K562 (cell line): ENCODE measurements at regions not wholly inside any gene's neighbourhood (a gene's known extent, or its start where the extent isn't known, plus 50 kb on each side); places are given as distances from the start of the nearest gene placed in this dataset.

Experiments used
- CBFA2T3 ChIP-seq: fragments of 450-650 bp; IDR thresholded peaks from 2 replicates; pipeline ENCODE4 v1.6.1; 2017
- CBX2 ChIP-seq: fragments of 200-600 bp; sonication (generic); IDR thresholded peaks from one replicate; pipeline ENCODE4 v1.6.1; 2012; ENCODE audit warnings: mild to moderate bottlenecking, low read length, inconsistent platforms; ENCODE audit not compliant: insufficient read depth, poor library complexity, severe bottlenecking
- SPI1 ChIP-seq: IDR thresholded peaks from 2 replicates; pipeline ENCODE4 v1.6.1; 2011; ENCODE audit warnings: low read depth, low read length, control low read depth, borderline replicate concordance
- TCFL5 ChIP-seq: fragments of 250-450 bp; sonication (Bioruptor Pico); conservative IDR thresholded peaks from 2 replicates; pipeline ENCODE4 v1.6.1; 2021; ENCODE audit warnings: mild to moderate bottlenecking, moderate library complexity, matching md5 sums
- ZNF239 ChIP-seq: fragments of 250-450 bp; sonication (Bioruptor Pico); IDR thresholded peaks from 2 replicates; pipeline ENCODE4 v1.4.0; 2020; ENCODE audit warnings: mild to moderate bottlenecking
- ZNF24 ChIP-seq: fragments of 450-650 bp; IDR thresholded peaks from 2 replicates; pipeline ENCODE4 v1.6.1; 2016
- ZNF384 ChIP-seq: IDR thresholded peaks from 2 replicates; pipeline ENCODE4 v1.6.1; 2012; ENCODE audit warnings: low read depth, low read length, improper control_type of control experiment
- TF ChIP-seq, protein P1 (sequence below), 3 experiments: IDR thresholded peaks in 2 of 3; conservative IDR thresholded peaks in 1 of 3; 2 replicates each; pipeline ENCODE4 v1.5.1; 2011 to 2012; ENCODE audit warnings: low read length in 3 of 3, mild to moderate bottlenecking in 3 of 3, control low read depth in 2 of 3, improper control_type of control experiment in 1 of 3, inconsistent platforms in 1 of 3, low read depth in 1 of 3, mixed read lengths in 1 of 3, moderate library complexity in 1 of 3; ENCODE audit not compliant: insufficient read depth in 2 of 3
- TF ChIP-seq, protein P2 (sequence below): sonication (generic); formaldehyde crosslinking; IDR thresholded peaks from 2 replicates; pipeline ENCODE4 v1.8.1; 2023; ENCODE audit warnings: mild to moderate bottlenecking, missing genetic modification reagents, moderate library complexity
- TF ChIP-seq, protein P3 (sequence below): sonication (generic); formaldehyde crosslinking; IDR thresholded peaks from 2 replicates; pipeline ENCODE4 v1.5.0; 2020; ENCODE audit warnings: missing genetic modification reagents
- TF ChIP-seq, protein P4 (sequence below): sonication (generic); formaldehyde crosslinking; IDR thresholded peaks from 2 replicates; pipeline ENCODE4 v1.8.0; 2022; ENCODE audit warnings: mild to moderate bottlenecking, missing genetic modification reagents, borderline replicate concordance
- TF ChIP-seq, protein P5 (sequence below): fragments of 450-650 bp; conservative IDR thresholded peaks from 2 replicates; pipeline ENCODE4 v1.6.1; 2016; ENCODE audit warnings: missing genetic modification characterization, low read depth, mild to moderate bottlenecking, control low read depth, missing compliant biosample characterization

DNA sequence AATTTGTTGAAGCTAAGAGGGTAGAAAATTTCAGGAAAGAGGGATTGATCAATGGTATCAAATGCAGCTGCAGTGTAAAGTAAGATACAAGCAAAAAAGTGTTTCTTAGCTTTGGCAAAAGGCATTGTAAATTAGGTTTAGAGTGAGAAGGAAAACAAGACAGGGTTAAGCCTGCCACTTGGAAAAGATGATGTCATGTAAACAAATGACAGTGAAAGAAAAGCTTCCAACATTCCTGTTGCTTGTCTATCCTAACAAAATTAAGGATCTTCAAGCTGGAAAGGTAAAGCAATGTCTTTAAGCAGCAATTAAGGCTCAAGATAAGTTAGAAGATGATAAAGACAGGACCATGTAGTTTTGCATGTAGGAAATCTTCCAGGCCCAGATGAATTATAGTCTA, 139.1 kb upstream of the PPP2R2B start:
- TF ChIP-seq, protein P1, sequence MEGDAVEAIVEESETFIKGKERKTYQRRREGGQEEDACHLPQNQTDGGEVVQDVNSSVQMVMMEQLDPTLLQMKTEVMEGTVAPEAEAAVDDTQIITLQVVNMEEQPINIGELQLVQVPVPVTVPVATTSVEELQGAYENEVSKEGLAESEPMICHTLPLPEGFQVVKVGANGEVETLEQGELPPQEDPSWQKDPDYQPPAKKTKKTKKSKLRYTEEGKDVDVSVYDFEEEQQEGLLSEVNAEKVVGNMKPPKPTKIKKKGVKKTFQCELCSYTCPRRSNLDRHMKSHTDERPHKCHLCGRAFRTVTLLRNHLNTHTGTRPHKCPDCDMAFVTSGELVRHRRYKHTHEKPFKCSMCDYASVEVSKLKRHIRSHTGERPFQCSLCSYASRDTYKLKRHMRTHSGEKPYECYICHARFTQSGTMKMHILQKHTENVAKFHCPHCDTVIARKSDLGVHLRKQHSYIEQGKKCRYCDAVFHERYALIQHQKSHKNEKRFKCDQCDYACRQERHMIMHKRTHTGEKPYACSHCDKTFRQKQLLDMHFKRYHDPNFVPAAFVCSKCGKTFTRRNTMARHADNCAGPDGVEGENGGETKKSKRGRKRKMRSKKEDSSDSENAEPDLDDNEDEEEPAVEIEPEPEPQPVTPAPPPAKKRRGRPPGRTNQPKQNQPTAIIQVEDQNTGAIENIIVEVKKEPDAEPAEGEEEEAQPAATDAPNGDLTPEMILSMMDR (IDR thresholded peaks at IDR 0.05 in 2 of 3, conservative IDR thresholded peaks at IDR 0.05 in 1 of 3; ENCODE audit: insufficient read depth in 2 of 3, low read depth in 1 of 3, low read length in 3 of 3), result no peak
- TF ChIP-seq CBX2, result no peak
- TF ChIP-seq, protein P2, sequence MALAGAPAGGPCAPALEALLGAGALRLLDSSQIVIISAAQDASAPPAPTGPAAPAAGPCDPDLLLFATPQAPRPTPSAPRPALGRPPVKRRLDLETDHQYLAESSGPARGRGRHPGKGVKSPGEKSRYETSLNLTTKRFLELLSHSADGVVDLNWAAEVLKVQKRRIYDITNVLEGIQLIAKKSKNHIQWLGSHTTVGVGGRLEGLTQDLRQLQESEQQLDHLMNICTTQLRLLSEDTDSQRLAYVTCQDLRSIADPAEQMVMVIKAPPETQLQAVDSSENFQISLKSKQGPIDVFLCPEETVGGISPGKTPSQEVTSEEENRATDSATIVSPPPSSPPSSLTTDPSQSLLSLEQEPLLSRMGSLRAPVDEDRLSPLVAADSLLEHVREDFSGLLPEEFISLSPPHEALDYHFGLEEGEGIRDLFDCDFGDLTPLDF (CRISPR knock-in tag), result no peak
- TF ChIP-seq TCFL5, result no peak
- TF ChIP-seq ZNF384, result no peak
- TF ChIP-seq ZNF239 (CRISPR knock-in tag), result no peak
- TF ChIP-seq, protein P3, sequence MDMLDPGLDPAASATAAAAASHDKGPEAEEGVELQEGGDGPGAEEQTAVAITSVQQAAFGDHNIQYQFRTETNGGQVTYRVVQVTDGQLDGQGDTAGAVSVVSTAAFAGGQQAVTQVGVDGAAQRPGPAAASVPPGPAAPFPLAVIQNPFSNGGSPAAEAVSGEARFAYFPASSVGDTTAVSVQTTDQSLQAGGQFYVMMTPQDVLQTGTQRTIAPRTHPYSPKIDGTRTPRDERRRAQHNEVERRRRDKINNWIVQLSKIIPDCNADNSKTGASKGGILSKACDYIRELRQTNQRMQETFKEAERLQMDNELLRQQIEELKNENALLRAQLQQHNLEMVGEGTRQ (CRISPR knock-in tag), result no peak
- no peak for TF ChIP-seq SPI1
- TF ChIP-seq, protein P4, sequence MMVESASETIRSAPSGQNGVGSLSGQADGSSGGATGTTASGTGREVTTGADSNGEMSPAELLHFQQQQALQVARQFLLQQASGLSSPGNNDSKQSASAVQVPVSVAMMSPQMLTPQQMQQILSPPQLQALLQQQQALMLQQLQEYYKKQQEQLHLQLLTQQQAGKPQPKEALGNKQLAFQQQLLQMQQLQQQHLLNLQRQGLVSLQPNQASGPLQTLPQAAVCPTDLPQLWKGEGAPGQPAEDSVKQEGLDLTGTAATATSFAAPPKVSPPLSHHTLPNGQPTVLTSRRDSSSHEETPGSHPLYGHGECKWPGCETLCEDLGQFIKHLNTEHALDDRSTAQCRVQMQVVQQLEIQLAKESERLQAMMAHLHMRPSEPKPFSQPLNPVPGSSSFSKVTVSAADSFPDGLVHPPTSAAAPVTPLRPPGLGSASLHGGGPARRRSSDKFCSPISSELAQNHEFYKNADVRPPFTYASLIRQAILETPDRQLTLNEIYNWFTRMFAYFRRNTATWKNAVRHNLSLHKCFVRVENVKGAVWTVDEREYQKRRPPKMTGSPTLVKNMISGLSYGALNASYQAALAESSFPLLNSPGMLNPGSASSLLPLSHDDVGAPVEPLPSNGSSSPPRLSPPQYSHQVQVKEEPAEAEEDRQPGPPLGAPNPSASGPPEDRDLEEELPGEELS (CRISPR knock-in tag), result no peak
- TF ChIP-seq CBFA2T3, result no peak
- TF ChIP-seq ZNF24, result no peak
- TF ChIP-seq, protein P5, sequence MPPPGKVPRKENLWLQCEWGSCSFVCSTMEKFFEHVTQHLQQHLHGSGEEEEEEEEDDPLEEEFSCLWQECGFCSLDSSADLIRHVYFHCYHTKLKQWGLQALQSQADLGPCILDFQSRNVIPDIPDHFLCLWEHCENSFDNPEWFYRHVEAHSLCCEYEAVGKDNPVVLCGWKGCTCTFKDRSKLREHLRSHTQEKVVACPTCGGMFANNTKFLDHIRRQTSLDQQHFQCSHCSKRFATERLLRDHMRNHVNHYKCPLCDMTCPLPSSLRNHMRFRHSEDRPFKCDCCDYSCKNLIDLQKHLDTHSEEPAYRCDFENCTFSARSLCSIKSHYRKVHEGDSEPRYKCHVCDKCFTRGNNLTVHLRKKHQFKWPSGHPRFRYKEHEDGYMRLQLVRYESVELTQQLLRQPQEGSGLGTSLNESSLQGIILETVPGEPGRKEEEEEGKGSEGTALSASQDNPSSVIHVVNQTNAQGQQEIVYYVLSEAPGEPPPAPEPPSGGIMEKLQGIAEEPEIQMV (tag), result no peak
